ENCODE measurements at regions not wholly inside any gene's neighbourhood (a gene's known extent, or its start where the extent isn't known, plus 50 kb on each side); places are given as distances from the start of the nearest gene placed in this dataset.

DNA sequence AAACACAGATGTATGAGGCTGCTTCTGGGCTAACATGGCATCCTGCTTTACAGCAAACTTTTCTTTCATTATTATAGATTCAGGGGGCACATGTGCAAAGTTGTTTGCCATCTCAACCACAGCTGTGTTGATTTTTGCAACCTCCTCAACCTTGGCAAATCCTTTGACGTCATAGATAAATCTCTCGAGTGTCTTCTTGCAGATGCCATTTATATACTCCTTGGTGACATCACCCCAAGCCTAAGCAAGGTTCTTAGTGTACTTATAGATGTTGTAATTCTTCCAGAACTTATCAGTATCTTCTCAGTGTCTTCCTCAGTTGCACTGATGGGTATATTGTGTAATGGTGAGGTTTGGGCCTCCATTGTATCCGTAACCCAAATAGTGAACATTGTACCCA is 135.4 kb upstream of the RPH3A start:
- TF ChIP-seq POLR2A (IDR thresholded peaks at IDR 0.05) (no peak), POLR2AphosphoS5 (IDR thresholded peaks at IDR 0.05) (no peak), EP300 (IDR thresholded peaks at IDR 0.05) (no peak)
- TF ChIP-seq, protein P1, sequence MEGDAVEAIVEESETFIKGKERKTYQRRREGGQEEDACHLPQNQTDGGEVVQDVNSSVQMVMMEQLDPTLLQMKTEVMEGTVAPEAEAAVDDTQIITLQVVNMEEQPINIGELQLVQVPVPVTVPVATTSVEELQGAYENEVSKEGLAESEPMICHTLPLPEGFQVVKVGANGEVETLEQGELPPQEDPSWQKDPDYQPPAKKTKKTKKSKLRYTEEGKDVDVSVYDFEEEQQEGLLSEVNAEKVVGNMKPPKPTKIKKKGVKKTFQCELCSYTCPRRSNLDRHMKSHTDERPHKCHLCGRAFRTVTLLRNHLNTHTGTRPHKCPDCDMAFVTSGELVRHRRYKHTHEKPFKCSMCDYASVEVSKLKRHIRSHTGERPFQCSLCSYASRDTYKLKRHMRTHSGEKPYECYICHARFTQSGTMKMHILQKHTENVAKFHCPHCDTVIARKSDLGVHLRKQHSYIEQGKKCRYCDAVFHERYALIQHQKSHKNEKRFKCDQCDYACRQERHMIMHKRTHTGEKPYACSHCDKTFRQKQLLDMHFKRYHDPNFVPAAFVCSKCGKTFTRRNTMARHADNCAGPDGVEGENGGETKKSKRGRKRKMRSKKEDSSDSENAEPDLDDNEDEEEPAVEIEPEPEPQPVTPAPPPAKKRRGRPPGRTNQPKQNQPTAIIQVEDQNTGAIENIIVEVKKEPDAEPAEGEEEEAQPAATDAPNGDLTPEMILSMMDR (IDR thresholded peaks at IDR 0.05): no peak

All from upper lobe of left lung (tissue), 4 donors.